H1 (cell line): ENCODE measurements at regions not wholly inside any gene's neighbourhood (a gene's known extent, or its start where the extent isn't known, plus 50 kb on each side); places are given as distances from the start of the nearest gene placed in this dataset.

Source experiments
- CTCF ChIA-PET: fragments of 300-600 bp; sonication (Branson Sonifier 250); formaldehyde crosslinking; loops from one replicate; lab custom pipeline; 2021; ENCODE audit not compliant: partially characterized antibody; lab: Charles Lee
- POLR2A ChIA-PET: fragments of 300-600 bp; sonication (Branson Sonifier 250); formaldehyde crosslinking; loops from one replicate; lab custom pipeline; 2021; ENCODE audit warnings: inconsistent platforms; ENCODE audit not compliant: partially characterized antibody; lab: Charles Lee
- DNase-seq, 2 experiments: peaks; one replicate each; pipeline versions ENCODE4 v3.0.0 to v3.0.0-alpha.2; 2010 to 2022; ENCODE audit warnings: low spot score in 2 of 2, low read depth in 1 of 2, mixed read lengths in 1 of 2
- FAIRE-seq: peaks from 2 replicates; lab custom pipeline; 2011; peaks lifted over from hg19 to GRCh38; lab: Jason Lieb, UNC
- H2AFZ ChIP-seq: 2 replicates; pipeline ENCODE4 v1.8.1; 2012; ENCODE audit warnings: low read length, inconsistent platforms
- H2AK5ac ChIP-seq: 2 replicates; pipeline ENCODE4 v1.6.1; 2013; ENCODE audit warnings: low read depth, low read length
- H2BK120ac ChIP-seq: replicated peaks from 2 replicates; pipeline ENCODE3; 2013; ENCODE audit warnings: low read depth, low read length, inconsistent platforms
- H2BK12ac ChIP-seq: 2 replicates; pipeline ENCODE4 v1.6.1; 2013; ENCODE audit warnings: low read depth, low read length
- H2BK15ac ChIP-seq: 2 replicates; pipeline ENCODE4 v1.6.1; 2013; ENCODE audit warnings: low read length
- H2BK20ac ChIP-seq: 2 replicates; pipeline ENCODE4 v1.6.1; 2013; ENCODE audit warnings: low read length
- H2BK5ac ChIP-seq: 2 replicates; pipeline ENCODE4 v1.6.1; 2013; ENCODE audit warnings: low read depth, low read length
- H3K14ac ChIP-seq: 2 replicates; pipeline ENCODE4 v1.6.1; 2013; ENCODE audit warnings: inconsistent platforms; ENCODE audit not compliant: insufficient read length
- H3K18ac ChIP-seq: 2 replicates; pipeline ENCODE4 v1.6.1; 2013; ENCODE audit warnings: low read length; ENCODE audit errors: extremely low read depth
- H3K23ac ChIP-seq: 2 replicates; pipeline ENCODE4 v1.6.1; 2013; ENCODE audit warnings: inconsistent platforms; ENCODE audit not compliant: insufficient read length
- H3K23me2 ChIP-seq: 2 replicates; pipeline ENCODE4 v1.6.1; 2013; ENCODE audit warnings: low read depth, low read length
- H3K27ac ChIP-seq: 2 replicates; pipeline ENCODE4 v1.6.1; 2011; ENCODE audit warnings: low read depth, low read length, inconsistent platforms
- H3K27me3 ChIP-seq, 4 experiments: replicated peaks in 1 of 4; 1 replicate in 1 of 4; 2 replicates in 3 of 4; pipeline versions ENCODE4 v1.6.1 to v1.8.1; 2011 to 2013; ENCODE audit warnings: low read length in 3 of 4, mild to moderate bottlenecking in 3 of 4, inconsistent platforms in 2 of 4, mixed read lengths in 2 of 4, moderate library complexity in 1 of 4; ENCODE audit not compliant: control insufficient read depth in 3 of 4, insufficient read depth in 3 of 4; ENCODE audit errors: extremely low read depth in 1 of 4
- H3K36me3 ChIP-seq, 4 experiments: 2 replicates each; pipeline versions ENCODE4 v1.6.1 to v1.8.1; 2011 to 2013; ENCODE audit warnings: mild to moderate bottlenecking in 4 of 4, low read length in 3 of 4, moderate library complexity in 2 of 4, control low read depth in 1 of 4, inconsistent platforms in 1 of 4; ENCODE audit not compliant: insufficient read depth in 4 of 4, control insufficient read depth in 2 of 4
- H3K4ac ChIP-seq: replicated peaks from 2 replicates; pipeline ENCODE3; 2013; ENCODE audit warnings: low read length, low read depth, mixed read lengths, inconsistent platforms; ENCODE audit not compliant: insufficient read length
- H3K4me1 ChIP-seq, 4 experiments: replicated peaks in 1 of 4; 1 replicate in 1 of 4; 2 replicates in 3 of 4; pipeline versions ENCODE4 v1.6.1 to v1.8.1; 2011 to 2013; ENCODE audit warnings: low read length in 3 of 4, inconsistent platforms in 2 of 4, mixed read lengths in 1 of 4; ENCODE audit not compliant: insufficient read depth in 4 of 4, control insufficient read depth in 3 of 4
- H3K4me2 ChIP-seq, 2 experiments: 2 replicates each; pipeline versions ENCODE4 v1.6.1 to v1.8.1; 2011 to 2013; ENCODE audit warnings: low read depth in 2 of 2, low read length in 2 of 2, control low read depth in 1 of 2, inconsistent platforms in 1 of 2, mild to moderate bottlenecking in 1 of 2; ENCODE audit not compliant: insufficient read depth in 1 of 2
- H3K4me3 ChIP-seq, 4 experiments: fragments of 200-600, 300-600 bp in 1 of 4; sonication (generic), shearing (Covaris generic), sonication (Bioruptor Twin) in 1 of 4; 2 replicates each; pipeline versions ENCODE4 v1.5.1 to v1.8.1; 2011 to 2016; ENCODE audit warnings: low read length in 4 of 4, low read depth in 3 of 4, control low read depth in 2 of 4, inconsistent platforms in 2 of 4, mild to moderate bottlenecking in 2 of 4, mixed read lengths in 1 of 4, moderate library complexity in 1 of 4; ENCODE audit not compliant: insufficient read depth in 2 of 4; ENCODE audit errors: extremely low read depth in 1 of 4
- H3K56ac ChIP-seq: replicated peaks from 2 replicates; pipeline ENCODE3; 2013; ENCODE audit warnings: low read depth, mild to moderate bottlenecking, mixed read lengths, low read length, inconsistent platforms; ENCODE audit not compliant: insufficient read length
- H3K79me1 ChIP-seq: 2 replicates; pipeline ENCODE4 v1.6.1; 2013; ENCODE audit warnings: low read depth, low read length, control low read depth
- H3K79me2 ChIP-seq, 2 experiments: 2 replicates each; pipeline versions ENCODE4 v1.6.1 to v1.8.1; 2012 to 2013; ENCODE audit warnings: low read length in 2 of 2, mild to moderate bottlenecking in 2 of 2, inconsistent platforms in 1 of 2; ENCODE audit not compliant: insufficient read depth in 2 of 2, control insufficient read depth in 1 of 2
- H3K9ac ChIP-seq, 4 experiments: replicated peaks in 1 of 4; 1 replicate in 1 of 4; 2 replicates in 3 of 4; pipeline versions ENCODE4 v1.6.1 to v1.8.1; 2011 to 2013; ENCODE audit warnings: low read depth in 3 of 4, low read length in 3 of 4, control low read depth in 2 of 4, mild to moderate bottlenecking in 2 of 4, moderate library complexity in 2 of 4, inconsistent platforms in 1 of 4; ENCODE audit errors: extremely low read depth in 1 of 4
- H3K9me3 ChIP-seq, 2 experiments: 2 replicates each; pipeline versions ENCODE4 v1.6.1 to v1.8.1; 2012 to 2013; ENCODE audit warnings: mild to moderate bottlenecking in 2 of 2, moderate library complexity in 2 of 2, control low read depth in 1 of 2, inconsistent platforms in 1 of 2, low read depth in 1 of 2, low read length in 1 of 2, mixed read lengths in 1 of 2; ENCODE audit not compliant: insufficient read depth in 2 of 2
- H4K20me1 ChIP-seq, 2 experiments: replicated peaks in 1 of 2; 2 replicates each; pipeline versions ENCODE3 to v1.8.1; 2011 to 2013; ENCODE audit warnings: inconsistent platforms in 2 of 2, low read length in 2 of 2, mild to moderate bottlenecking in 1 of 2; ENCODE audit not compliant: insufficient read depth in 2 of 2, control insufficient read depth in 1 of 2
- H4K5ac ChIP-seq: 2 replicates; pipeline ENCODE4 v1.6.1; 2013; ENCODE audit warnings: low read length, low read depth, mixed read lengths, inconsistent platforms; ENCODE audit not compliant: insufficient read length
- H4K8ac ChIP-seq: 2 replicates; pipeline ENCODE4 v1.8.0; 2013; ENCODE audit warnings: mild to moderate bottlenecking, moderate library complexity, low read length, inconsistent platforms; ENCODE audit not compliant: insufficient read depth; ENCODE audit errors: extremely low read depth
- H4K91ac ChIP-seq: replicated peaks from 2 replicates; pipeline ENCODE3; 2013; ENCODE audit warnings: low read length, mixed read lengths, inconsistent platforms; ENCODE audit not compliant: insufficient read length
- BRCA1 ChIP-seq: IDR thresholded peaks from 2 replicates; pipeline ENCODE4 v1.6.1; 2012; ENCODE audit warnings: low read depth, low read length, improper control_type of control experiment
- CBX5 ChIP-seq: fragments of 300-800, 300-1000 bp; sonication (generic); IDR thresholded peaks from 2 replicates; pipeline ENCODE4 v1.7.1; 2016; ENCODE audit warnings: antibody characterized with exemption, low read length, low read depth
- CHD2 ChIP-seq: IDR thresholded peaks from 2 replicates; pipeline ENCODE4 v1.6.1; 2012; ENCODE audit warnings: low read length, improper control_type of control experiment
- TAF1 ChIP-seq: IDR thresholded peaks from 2 replicates; pipeline ENCODE4 v1.6.1; 2011; ENCODE audit warnings: mild to moderate bottlenecking, low read depth, low read length
- WGBS, 2 experiments: shearing (Covaris generic) in 1 of 2; methylation state at CpG; one replicate each; pipeline versions ENCODE4 v1.1.6 to v1.1.7; 2013 to 2015; ENCODE audit warnings: low lambda C conversion rate in 2 of 2, mixed read lengths in 2 of 2, inconsistent platforms in 1 of 2, low coverage in 1 of 2, missing lambda C conversion rate in 1 of 2; ENCODE audit not compliant: insufficient replicate concordance in 2 of 2, insufficient coverage in 1 of 2, insufficient read length in 1 of 2; ENCODE audit errors: extremely low coverage in 1 of 2, missing lambda C conversion rate in 1 of 2; 5-methylcytosine and 5-hydroxymethylcytosine counted together
- TF ChIP-seq, protein P1 (sequence below): IDR thresholded peaks from 2 replicates; pipeline ENCODE4 v1.6.1; 2011; ENCODE audit warnings: low read length, improper control_type of control experiment
- TF ChIP-seq, protein P2 (sequence below), 3 experiments: IDR thresholded peaks; 1 replicate in 2 of 3; 2 replicates in 1 of 3; pipeline versions ENCODE4 v1.5.1 to v1.6.1; 2011; ENCODE audit warnings: low read length in 3 of 3, mild to moderate bottlenecking in 3 of 3, inconsistent platforms in 2 of 3, low read depth in 1 of 3, moderate library complexity in 1 of 3; ENCODE audit not compliant: insufficient read depth in 1 of 3; ENCODE audit errors: control extremely low read depth in 1 of 3

DNA sequence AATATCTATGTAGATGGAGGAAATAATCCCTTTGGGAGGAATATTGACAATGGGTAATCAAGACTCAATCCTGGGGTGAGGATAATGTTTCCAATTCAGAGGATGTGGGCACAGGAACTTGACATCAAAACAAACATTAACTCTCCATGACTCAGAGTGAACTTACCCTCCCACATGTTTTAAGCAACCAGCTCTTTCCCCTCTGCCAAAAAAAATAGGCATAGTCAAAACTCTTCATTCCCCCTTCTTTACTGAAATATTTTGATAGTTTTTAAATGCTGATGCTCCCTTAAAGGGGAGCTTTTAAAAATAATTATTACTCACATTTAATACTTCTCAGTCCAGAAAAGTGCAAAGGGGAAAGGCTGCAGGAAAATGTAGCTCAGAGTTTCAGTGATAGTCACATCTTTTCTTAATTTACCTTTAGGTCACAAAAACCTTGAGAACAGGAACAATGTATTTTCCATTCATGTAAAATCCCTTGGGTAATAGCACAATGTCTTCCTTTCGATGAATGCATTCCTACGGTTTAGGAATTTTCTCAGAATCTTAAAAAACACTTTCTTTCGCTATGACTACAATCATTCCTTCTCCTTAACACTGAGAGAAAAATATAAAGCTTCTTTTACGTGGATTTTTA, 298.4 kb upstream of the GRAMD2B start:
- Histone ChIP-seq H3K79me2 (no peaks in the 10 kb centered on the region), H3K23ac (no peak overlapping the region), H4K91ac (no peak overlapping the region), H3K18ac (no peak overlapping the region), H3K4me3 (no peak overlapping the region), H3K4me1 (peaks cover 0 to 15% (median 7%) of the 10 kb centered on the region in 4 experiments; a peak in 5 of 7 replicates), H3K9ac (no peak overlapping the region), H2AK5ac (no peak overlapping the region), H3K56ac (no peak overlapping the region), H4K20me1 (no peaks in the 10 kb centered on the region), H3K4me2 (no peak overlapping the region), H3K27ac (no peak overlapping the region), H3K14ac (no peak overlapping the region), H3K36me3 (no peaks in the 10 kb centered on the region), H2BK120ac (no peak overlapping the region), H2BK12ac (no peak overlapping the region), H3K23me2 (no peaks in the 10 kb centered on the region), H4K8ac (no peak overlapping the region), H3K9me3 (no peaks in the 10 kb centered on the region), H3K79me1 (no peaks in the 10 kb centered on the region; the same call in 1 of the 2 replicates), H2BK5ac (no peak overlapping the region), H2BK20ac (no peak overlapping the region), H4K5ac (no peak overlapping the region), H2AFZ (no peak overlapping the region), H3K27me3 (no peaks in the 10 kb centered on the region), H2BK15ac (no peak overlapping the region), H3K4ac (no peak overlapping the region)
- CTCF ChIA-PET, result interaction anchor here (0.5 to 1.5 kb wide), 5 partner anchors 24 to 786 kb away, joined by 3 to 4 read pairs (median 3); no protein-coding TSS in a partner anchor
- TF ChIP-seq CBX5 (no peak), BRCA1 (no peak), CHD2 (no peak), TAF1 (no peak)
- TF ChIP-seq, protein P1, sequence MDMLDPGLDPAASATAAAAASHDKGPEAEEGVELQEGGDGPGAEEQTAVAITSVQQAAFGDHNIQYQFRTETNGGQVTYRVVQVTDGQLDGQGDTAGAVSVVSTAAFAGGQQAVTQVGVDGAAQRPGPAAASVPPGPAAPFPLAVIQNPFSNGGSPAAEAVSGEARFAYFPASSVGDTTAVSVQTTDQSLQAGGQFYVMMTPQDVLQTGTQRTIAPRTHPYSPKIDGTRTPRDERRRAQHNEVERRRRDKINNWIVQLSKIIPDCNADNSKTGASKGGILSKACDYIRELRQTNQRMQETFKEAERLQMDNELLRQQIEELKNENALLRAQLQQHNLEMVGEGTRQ, result no peak
- TF ChIP-seq, protein P2, sequence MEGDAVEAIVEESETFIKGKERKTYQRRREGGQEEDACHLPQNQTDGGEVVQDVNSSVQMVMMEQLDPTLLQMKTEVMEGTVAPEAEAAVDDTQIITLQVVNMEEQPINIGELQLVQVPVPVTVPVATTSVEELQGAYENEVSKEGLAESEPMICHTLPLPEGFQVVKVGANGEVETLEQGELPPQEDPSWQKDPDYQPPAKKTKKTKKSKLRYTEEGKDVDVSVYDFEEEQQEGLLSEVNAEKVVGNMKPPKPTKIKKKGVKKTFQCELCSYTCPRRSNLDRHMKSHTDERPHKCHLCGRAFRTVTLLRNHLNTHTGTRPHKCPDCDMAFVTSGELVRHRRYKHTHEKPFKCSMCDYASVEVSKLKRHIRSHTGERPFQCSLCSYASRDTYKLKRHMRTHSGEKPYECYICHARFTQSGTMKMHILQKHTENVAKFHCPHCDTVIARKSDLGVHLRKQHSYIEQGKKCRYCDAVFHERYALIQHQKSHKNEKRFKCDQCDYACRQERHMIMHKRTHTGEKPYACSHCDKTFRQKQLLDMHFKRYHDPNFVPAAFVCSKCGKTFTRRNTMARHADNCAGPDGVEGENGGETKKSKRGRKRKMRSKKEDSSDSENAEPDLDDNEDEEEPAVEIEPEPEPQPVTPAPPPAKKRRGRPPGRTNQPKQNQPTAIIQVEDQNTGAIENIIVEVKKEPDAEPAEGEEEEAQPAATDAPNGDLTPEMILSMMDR (IDR thresholded peaks at IDR 0.05; ENCODE audit: control extremely low read depth in 1 of 3, insufficient read depth in 1 of 3, low read depth in 1 of 3, low read length in 3 of 3), result no peak
- FAIRE-seq (peak; percentile 24), DNase-seq (no peak)
- WGBS, 2 experiments, result 60% methylated on average over 4 of the region's 4 CpGs; no CpG with 5 or more reads in 1 of the 2 experiments
- POLR2A ChIA-PET, result no interaction called here
